GM15510 (cell line): ENCODE measurements at regions not wholly inside any gene's neighbourhood (a gene's known extent, or its start where the extent isn't known, plus 50 kb on each side); places are given as distances from the start of the nearest gene placed in this dataset.

Source experiments
- POLR2A ChIP-seq: IDR thresholded peaks from 3 replicates; pipeline ENCODE4 v1.6.1; 2011; ENCODE audit warnings: borderline replicate concordance; ENCODE audit not compliant: insufficient read length; ENCODE audit errors: extremely low read depth

GRCh38 chr22:49274754-49275380, 552.8 kb downstream of the BRD1 start:
- no peak for TF ChIP-seq POLR2A

- TF ChIP-seq POLR2A, result no peak
Observed at GRCh38 chr22:49272546-49273125, 555.0 kb downstream of the BRD1 start.

GRCh38 chr22:49271831-49272230, 555.8 kb downstream of the BRD1 start:
- TF ChIP-seq POLR2A, result no peak

DNA sequence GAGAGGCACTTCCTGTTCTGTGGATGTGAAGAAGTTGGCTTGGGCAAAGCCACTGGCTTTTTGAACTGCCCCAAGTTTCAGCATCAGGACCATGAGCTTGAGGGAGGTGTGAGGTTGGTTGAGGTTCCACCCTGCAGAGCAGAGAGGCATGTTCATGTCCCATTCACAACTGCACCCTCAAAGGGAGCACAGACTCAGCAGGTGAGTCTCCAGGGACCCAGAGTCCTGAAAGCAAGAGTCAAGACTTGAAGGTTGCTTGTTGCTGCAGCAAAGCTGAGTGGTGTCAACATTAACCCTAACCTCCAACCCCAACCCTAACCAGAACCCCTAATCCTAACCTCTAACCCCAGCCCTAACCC, 556.3 kb downstream of the BRD1 start:
- TF ChIP-seq POLR2A, result no peak

- TF ChIP-seq POLR2A, result no peak
Observed at GRCh38 chr22:49270595-49271368, 556.9 kb downstream of the BRD1 start.

DNA sequence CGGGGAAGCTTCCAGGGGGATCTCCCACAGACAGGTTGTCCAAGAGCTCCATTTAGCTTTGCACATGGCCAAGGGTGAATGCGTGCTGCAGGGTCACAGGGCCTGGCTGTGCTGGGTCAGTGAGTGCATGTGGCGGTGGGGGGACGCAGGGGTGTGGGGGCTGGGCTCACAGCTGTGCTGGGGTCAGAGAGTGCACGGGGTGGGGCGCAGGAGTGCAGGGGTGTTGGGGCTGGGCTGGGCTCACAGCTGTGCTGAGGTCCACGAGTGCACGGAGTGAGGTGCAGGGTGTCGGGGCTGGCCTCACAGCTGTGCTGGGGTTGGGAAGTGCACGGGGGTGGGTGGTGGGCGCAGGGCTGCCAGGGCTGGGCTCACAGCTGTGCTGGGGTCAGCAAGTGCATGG, 557.7 kb downstream of the BRD1 start:
- no peak for TF ChIP-seq POLR2A

DNA sequence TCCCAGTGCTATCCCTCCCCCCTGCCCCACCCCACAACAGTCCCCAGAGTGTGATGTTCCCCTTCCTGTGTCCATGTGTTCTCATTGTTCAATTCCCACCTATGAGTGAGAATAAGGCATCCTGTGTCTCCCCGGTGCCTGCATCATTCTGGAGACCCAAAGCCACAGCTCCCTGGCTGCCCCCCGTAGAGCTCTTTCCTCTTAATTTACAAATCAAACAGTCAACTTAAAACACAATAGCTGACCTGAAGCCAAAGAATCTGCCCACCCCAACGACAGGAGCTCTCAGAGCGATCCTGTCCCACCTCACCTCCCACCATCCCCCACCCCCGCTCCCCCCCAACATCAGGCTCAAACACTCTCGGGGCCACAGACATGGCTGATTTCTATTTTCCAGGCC, 558.3 kb downstream of the BRD1 start:
- TF ChIP-seq POLR2A, result no peak

GRCh38 chr22:49268924-49269323, 558.7 kb downstream of the BRD1 start:
- TF ChIP-seq POLR2A, result no peak

- no peak for TF ChIP-seq POLR2A
Observed at GRCh38 chr22:49267996-49268395, 559.7 kb downstream of the BRD1 start.

GRCh38 chr22:49266561-49267519, 560.8 kb downstream of the BRD1 start:
- TF ChIP-seq POLR2A, result no peak

DNA sequence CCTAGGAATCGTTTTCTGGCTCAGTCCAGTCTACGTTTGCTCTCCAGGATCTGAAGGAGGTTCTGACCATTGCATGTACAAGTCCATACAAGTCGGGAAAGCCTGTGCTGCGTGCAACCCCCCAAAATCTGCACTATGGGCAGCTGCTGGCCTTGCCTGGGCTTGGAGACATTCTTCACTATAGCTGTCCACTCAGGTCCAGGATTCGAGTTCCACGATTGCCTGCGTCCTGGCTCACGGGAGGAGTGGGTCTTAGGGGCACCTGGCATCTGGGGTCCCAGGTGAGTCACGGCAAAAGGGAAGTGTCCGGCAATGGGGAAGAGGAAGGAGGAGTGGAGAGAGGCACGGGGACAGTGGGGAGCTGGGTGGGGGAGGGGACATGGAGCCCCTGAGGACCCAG, 563.0 kb downstream of the BRD1 start:
- no peak for TF ChIP-seq POLR2A

DNA sequence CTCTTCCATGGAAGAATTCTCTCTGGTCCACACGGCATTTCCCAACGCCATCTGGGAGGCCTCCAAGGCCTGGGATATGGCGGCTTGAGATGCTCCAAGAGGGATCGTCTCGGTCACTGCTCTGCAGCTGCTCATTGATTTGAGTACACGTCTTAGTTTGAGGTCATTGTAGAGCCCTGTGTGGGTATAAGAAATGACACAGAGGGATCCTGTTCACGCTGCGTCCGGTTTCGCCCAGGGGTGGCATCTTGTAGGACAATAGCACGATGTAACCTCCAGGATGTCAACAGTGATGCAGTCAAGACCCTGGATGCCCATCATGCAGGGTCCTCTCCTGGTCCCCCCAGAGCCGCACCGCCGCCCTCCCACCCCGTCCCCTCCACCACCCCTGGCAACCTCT, 564.6 kb downstream of the BRD1 start:
- no peak for TF ChIP-seq POLR2A

GRCh38 chr22:49262167-49262566, 565.5 kb downstream of the BRD1 start:
- no peak for TF ChIP-seq POLR2A

DNA sequence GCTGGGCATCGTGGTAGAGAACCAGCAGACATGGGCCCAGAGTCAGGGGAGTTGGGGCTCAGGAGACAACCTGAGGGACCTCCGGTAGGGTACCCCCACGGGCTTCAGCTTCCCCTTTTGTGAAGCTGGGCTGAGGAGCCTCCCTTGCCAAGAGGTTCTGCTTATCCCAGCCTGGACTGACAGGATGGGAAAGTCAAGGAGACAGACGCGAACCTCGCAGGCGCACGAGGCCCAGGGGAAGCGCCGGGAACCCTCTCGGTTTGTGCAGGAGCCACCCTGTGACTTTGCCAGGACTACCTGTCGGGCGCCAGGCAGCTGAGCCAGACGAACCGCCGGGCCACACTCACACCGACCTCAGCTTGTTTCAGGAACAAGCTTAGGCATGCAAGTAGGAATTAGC, 566.1 kb downstream of the BRD1 start:
- no peak for TF ChIP-seq POLR2A
